GM21390 (cell line): ENCODE measurements at regions not wholly inside any gene's neighbourhood (a gene's known extent, or its start where the extent isn't known, plus 50 kb on each side); places are given as distances from the start of the nearest gene placed in this dataset.

ENCODE experiments used
- ATAC-seq: cut with Tn5 transposase; IDR thresholded peaks from one replicate; pipeline ENCODE4 v1.9.1; 2021; ENCODE audit not compliant: unreplicated experiment

DNA sequence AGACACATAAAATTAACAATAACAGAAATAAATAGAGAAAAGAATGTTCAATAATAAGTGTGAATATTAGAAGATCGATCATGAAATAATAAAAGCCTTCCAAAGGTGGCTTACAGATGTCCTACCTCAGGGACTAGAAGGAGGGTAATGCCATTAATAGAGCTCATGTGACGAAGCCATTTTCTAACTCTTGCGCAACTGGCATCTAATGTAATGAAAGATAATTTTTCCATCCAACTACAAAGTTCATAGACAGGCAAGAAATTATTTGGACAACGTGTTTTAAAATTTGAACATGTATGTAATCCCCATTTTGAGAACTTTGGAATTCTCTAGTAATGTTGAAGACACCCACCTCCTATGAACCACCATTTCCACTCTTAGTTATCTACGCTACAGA lies 1394.3 kb upstream of the LRRTM3 start:
- ATAC-seq = no peak

DNA sequence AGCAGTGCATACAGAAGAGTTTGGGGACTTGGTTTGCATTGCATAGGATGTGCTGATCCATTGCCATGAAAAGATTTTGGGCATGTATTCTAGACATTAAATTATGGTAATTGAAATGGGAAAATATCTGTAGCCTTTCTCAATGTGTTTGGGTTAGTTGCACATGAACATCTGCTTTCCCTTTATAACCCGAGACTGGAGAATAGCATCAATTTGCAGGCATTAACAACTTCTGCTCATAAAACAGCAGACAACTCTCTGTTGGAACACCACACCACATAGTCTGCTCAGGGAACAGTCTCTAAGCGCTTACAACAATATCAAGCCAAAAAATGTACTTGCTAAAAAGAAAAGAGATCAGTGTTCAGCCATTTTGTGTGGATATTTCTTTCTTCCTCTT lies 1391.1 kb upstream of the LRRTM3 start:
- ATAC-seq = no peak

DNA sequence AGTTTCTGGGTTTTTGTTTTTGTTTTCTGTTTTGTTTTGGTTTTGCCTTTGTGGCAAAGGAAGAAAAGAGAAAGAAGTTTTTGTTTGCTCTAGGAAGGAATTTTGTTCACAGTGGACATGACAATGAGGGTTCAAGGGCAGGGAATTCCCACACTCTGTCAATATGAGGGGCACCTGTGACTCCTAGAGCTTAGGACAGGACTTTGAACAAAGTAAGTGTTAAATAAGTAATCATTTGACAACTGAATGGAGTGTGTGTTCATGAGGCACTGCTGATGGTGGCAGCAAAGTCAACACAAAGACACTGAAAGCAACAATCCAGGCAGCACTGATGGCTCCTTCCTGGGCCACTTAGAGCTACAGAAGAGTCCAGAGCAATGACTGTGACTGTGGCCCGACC lies 1381.1 kb upstream of the LRRTM3 start:
- no peak for ATAC-seq

DNA sequence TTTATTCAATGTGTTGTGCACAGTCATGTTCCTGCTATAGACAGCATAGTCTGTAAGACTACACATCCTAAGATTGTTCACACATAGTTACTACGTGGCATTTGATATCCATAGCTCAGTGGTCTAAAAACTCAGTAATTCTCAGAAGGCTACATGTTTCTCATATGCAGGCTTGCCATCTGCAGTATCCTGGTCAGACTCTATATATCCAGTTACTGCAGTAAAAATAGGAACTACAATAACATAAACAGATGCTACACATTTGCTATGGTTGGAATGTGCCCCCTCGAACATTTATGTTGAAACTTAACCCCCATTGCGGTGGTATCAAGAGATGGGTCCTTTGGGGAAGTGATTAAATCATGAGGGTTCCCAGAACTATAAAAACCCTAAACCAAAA lies 1377.8 kb upstream of the LRRTM3 start:
- ATAC-seq = no peak

DNA sequence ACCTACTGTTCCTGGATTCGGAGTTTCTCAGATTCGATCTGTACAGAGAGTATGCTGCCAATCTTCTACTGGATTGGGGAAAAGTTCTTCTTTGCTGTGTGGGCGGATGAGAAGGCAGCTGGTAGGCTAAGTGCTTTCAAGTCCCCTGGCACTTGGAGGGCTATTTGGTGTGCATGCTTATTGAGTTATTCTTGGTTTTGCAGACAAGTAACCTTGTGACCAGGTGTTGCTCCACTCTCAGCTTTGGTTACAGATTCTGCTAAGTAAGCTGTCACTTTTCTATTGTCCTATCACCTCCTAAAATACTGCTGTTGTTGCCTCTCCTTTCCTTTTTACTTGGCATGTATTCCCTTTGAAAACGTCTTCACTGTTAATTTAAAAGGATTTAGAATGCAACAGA lies 1375.1 kb upstream of the LRRTM3 start:
- no peak for ATAC-seq

DNA sequence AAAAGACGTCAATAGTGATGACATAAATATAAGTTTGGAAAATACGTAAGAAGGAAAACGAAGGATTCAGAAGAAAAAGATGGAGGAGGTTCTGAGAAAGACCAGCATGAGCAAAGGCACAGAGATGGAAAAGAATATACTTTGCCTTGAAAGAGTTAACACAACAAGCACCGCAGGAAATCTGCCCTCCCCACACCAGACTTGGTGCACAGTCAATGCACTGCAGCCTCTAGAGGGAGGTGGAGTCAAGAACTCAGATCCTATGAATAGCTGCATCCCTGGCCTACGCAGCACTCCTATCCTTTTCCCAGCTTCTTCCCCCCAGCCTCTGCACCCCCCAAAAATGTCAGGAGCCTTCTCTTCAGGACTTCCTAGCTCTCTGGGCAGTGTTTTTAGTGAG lies 1370.6 kb upstream of the LRRTM3 start:
- ATAC-seq = no peak

DNA sequence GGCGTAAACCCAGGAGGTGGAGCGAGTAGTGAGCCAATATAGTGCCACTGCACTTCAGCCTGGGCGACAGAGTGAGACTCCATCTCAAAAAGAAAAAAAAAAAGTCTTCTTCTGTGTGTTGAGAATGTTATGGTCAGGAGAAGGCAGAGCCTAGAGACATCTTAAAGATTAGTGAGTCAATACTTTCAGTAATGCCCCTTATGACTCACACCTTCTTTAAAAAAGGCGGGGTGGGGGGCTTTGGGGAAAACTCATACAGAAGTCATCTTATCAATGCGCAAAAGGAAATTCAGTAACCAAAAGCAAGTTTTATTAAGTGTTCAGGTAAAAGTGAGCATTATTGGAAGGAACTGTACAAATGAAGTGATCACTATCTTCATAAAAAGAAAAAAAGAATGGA lies 1369.8 kb upstream of the LRRTM3 start:
- no peak for ATAC-seq

DNA sequence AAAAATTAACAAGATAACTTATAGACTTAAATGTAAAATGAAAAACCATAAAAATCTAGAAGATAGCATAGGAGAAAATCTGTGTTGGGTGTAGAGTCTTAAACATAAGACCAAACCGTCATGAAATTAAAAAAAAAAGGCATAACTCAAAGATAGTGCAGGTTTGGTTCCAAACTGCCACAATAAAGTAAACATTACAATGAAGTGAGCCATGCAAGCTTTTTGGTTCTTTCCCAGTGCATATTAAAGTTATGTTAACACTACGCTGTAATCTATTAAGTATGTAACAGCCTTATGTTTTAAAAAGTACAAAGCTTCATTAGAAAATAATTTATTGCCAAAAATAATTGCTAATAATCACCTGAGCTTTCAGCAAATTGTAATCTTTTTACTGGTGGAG lies 1366.5 kb upstream of the LRRTM3 start:
- no peak for ATAC-seq

DNA sequence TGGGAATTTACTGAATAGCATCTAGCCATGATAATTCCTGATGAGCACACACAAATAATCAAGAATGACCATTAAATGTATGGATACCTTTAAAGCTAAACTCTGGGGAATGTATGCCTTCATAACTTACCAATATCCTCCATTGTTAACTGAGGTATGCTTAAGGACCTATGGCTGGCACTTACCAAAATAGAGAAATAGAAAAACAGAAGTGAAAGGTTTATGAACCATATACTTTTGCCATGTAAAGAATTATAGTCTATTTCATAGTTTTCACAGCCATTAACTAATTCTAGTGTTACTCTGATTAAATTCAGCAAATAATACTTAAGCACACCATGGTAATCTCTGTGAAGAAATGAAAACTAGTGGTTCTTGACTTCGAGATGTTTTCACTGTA lies 1360.6 kb upstream of the LRRTM3 start:
- no peak for ATAC-seq

DNA sequence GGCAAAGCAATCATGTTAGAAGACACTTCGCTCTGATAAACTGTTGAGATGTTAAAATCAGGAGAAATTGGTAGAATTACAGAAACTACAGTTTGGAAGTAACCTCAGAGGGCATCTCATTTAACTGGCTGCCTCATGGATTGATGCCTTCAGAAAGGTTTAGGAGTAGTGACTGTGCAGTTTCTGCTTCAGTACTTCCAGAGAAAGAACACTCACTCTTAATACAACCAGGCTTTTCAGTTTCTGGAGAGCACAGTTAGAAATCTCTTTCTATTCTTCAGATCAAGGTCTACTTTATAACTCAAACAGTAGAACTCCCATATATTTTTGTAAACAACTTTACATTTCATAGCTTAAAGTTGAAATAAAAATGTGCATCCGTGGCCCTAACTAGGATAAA lies 1358.9 kb upstream of the LRRTM3 start:
- ATAC-seq = no peak

DNA sequence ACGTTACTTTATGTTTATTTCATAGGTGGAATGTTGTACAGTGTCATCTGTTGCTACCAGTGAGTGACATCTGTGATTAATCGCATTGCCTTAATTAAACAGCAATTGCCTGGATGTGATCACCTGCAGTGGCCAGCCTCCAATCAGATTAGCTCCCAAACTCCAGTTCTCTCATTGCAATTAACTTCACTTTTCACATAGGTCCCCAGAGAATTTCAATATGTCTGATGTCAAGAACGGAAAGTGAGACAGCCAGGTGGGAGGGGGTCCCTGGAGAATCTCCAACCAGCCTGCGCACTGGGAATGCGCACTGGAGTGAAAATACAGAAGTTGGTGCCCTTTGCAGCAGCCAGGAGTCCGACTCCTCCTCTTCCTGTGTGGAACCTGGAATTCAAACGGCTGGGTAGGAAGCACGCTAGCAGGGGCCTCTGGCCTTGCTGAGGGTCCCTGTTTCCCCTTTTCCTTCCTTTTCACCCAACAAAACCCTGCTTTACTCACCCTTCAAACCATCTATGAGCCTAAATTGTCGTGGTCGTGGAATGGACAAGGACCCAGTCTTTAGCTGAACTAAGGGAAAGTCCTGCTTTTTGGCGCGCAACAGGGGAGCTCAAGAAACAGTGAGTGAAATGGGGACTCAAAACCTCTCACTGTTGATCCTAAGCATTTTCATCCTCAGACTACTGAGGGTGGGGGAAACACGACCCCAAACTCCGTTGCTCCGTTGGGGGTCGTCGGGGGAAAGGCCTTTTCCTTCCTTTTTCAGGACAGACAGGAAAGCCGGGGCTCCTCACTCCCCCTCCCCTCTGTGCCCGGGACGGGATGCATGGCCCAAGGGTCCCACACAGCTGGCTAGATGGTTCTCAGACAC lies 1355.5 kb upstream of the LRRTM3 start:
- ATAC-seq = no peak

DNA sequence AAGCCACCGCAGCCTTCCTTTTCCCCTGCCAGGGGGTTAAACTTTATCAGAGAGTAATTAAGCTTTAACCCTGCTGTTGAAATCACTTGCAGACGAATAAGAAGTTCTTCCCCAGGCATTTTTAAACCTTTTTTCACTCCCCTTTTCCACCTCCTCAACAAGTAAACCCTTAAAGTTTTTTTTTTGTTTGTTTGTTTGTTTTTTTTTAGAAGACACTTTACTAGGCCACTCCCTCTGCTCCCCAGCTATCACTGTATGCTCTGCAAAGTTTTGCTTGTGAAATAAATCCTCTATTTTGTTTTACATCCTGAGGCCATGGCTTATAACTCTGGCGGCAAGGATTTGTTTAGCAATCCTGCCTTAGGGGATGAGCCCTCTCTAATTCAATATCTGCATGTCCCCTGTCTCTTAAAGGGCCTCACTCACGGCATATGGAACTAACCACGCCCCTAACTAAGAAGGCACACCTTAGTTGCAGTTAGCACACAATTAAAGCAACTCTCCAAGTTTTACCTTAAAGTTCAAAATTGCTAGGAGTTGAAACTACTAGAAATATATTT lies 1354.7 kb upstream of the LRRTM3 start:
- ATAC-seq = no peak

DNA sequence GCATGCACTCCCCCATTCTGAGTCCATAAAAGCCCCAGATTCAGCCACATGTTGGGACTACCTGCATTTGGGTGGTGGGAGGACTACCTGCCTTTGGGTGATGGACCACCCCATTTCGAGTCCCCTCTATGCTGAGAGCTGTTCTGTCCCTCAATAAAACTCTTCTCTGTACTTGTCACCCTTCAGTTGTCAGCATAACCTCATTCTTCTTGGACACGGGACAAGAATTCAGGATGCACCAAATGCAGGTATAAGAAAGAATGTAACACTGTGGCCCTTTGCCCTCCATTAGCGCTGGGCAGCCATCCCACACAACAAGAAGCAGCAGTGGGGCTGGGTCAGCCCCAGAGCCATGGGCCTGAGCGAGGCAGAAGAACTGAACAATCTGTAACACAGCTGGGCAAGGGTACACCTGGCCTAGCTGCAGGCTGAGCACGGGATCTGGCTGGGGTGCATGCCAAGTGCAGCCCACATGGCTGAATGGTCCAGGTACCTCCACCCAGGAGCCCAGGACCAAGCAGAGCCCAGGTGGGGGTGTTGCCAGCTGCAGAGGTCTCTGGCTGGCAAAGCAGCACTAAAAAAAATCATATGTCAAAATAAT lies 1344.3 kb upstream of the LRRTM3 start:
- ATAC-seq = no peak

DNA sequence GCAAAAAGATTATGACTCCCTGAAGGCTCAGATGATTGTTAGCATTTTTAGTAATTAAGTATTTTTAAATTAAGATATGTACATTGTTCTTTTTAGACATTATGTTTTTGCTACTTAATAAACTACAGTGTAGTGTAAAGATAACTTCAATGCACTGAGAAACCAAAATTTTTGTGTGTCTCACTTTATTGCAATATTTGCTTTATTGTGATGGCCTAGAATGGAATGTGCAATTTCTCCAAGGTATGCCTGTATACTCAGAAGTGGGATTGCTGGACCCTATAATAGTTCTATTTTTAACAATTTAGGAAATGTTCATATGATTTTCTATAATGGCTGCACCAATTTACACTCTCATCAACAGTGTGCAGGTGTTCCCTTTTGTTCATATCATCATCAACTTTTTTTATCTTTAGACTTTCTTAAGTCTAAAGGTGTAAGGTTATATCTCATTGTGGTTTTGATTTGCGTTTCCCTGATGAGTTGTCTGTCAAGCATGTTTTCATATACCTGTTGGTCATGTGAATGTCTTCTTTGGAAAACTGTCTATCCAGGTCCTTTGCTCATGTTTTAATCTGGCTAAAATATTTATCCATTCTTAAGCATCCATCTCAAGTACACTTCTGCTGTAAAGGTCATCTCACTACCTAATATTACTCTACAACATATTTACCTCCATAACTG lies 1323.5 kb upstream of the LRRTM3 start:
- ATAC-seq = no peak

DNA sequence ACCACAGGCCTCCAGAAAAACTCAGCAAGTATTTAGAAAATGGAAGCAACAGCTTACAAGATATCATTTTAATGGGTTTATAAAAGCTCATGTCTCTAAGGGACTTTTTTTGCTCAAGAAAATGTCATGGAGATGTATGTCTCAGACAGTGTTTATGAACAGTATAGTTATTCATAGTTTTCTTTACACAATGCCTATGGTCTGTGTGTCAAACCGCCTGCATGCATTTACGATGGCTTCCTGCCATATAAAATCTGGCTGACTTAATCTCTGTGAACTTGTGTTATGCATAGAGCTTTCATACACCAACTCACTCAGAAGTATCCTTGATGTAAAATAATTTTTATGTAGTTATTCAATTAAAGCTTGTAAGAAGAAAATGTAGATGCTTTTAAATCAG lies 1314.2 kb upstream of the LRRTM3 start:
- ATAC-seq = no peak

DNA sequence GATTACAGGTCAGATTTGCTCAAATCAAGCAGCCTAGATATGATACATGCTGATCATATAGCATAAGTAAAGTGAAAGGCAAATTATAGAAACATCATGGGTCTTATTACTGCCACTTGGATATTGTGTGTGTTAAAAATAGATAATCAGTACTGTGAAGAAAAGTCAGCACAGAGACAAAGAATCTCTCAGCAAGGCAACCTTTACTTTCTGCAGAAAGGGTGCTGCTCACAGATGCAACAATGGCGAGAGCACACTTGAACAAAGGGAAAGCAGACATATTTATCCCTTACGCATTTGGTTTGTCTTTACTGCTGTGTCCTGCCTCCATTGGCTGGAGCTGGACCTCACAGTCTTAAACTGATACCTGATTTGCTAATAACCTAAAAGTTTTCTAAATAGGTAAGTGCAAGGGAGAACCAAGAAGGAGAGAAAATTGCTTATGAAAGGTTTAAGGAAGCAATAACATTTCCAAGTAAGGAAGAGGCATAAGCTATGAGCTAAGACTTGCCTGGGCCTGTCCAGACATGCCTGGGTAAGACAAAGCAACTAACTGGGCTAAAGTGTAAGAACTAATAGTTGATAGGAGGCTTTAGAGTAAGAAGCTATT lies 1310.8 kb upstream of the LRRTM3 start:
- ATAC-seq = no peak

DNA sequence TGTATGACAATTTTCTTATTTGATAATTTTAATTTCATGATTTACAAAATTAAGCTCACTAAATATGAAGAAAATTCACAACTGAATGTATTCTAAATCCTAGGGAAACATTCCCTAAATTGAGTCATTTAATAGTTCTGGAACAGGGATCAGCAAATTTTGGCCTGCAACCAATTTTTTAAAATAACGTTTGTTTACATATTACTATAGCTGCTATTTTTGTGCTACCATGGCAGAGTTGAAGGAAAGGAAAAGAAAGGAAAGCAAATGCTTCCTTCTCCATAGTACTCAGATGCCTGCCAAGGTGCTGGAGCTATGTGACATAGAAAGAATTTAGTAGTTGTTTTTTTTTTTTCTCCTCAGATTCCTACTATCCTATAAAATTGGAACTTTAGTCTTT lies 1307.7 kb upstream of the LRRTM3 start:
- no peak for ATAC-seq

DNA sequence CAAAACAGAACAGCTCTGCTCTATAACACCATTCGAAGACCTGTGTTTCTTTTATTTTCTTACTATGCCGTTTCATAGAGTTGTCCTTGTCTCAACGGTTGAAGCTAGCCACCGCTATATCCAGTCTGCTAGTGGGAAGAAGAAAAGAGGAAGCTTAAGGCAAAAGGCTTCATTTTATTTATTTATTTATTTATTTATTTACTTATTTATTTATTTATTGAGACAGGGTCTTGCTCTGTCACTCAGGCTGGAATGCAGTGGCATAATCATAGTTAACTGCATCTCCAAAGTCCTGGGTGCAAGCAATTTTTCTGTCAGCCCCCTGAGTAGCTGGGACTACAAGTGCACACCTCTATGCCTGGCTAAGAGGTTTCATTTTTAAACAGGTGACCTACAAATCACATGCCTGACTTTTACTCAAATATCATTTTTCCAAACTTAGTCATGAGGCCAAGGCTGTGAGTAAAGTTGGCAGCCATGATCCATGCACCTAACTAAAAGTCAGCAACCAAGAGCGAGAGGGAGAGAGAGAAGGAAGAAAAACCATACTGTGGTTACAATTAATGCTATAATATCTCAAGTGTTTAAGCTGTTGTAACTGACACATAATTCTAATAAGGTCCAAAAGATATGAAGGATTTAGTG lies 1305.3 kb upstream of the LRRTM3 start:
- no peak for ATAC-seq

DNA sequence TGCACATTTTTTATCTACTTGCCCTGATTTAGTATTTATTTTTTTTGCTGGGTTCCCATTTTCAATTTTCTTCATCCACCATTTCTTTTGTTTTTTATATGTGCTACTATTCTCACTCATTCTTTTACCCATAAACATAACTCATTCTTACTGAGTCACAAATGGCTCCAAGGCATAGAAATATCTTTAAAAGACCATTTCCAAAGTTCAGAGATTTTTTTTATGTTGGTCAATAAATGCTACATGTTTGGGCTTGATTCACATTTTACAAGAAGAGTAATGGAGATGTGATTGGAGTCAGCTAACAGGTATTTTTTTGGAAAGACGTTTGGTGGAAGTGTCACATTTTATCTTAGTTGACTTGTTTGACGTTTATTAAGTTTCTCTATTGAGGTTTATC lies 1303.2 kb upstream of the LRRTM3 start:
- ATAC-seq = no peak

DNA sequence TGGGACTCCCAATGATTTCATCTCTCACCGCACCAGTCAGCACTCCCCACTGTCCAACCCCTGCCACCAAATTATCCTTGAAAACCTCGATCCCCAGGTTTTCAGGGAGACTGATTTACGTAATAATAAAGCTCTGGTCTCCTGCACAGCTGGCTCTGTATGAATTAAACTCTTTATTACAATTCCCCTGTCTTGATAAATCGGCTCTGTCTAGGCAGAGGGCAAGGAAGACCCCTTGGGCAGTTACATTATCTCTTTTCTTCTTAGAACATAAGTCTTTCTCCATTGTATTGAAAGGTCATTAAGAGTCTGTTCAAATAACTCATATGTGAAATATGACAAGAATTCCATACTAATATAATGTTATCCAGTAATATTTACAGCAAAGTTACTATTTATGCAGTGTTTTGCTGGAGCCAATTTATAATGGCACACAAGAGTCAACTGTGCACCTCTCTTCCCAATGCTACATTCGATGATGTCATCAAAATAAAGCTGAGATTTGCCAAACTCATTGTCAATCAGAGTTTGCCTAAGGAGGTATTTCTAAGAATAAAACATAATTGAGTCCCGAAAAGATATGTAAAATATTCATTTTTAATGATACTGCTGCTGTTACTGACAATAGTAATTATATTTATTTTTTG lies 1297.2 kb upstream of the LRRTM3 start:
- no peak for ATAC-seq

DNA sequence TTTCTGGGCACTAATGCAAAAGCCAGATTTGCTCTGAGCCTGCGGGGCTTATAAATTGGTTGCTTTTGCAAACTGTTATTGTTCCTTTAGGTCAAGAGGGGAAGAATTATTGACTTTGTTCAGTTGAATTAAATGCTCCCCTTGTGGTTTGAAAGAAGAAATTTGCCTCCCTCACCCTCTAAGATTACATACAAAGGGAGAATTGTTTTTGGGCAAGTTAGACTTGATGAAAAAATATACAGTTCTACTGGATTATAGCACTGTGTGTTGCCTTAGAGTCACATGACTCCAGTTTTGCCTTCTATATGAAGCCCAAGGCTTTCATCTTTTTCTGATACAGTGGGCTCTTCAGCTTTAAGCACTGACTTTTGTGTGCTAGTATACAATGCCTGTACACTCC lies 1265.8 kb upstream of the LRRTM3 start:
- ATAC-seq = no peak
